ENCODE measurements at regions not wholly inside any gene's neighbourhood (a gene's known extent, or its start where the extent isn't known, plus 50 kb on each side); places are given as distances from the start of the nearest gene placed in this dataset.

- no peak overlapping the region for H3K9ac ChIP-seq (replicated peaks in 1 of 4; ENCODE audit: extremely low read depth in 1 of 4, low read depth in 3 of 4, low read length in 3 of 4)
- no peaks in the 10 kb centered on the region for H4K20me1 ChIP-seq (replicated peaks in 1 of 2; ENCODE audit: control insufficient read depth in 1 of 2, insufficient read depth in 2 of 2, low read length in 2 of 2)
- no peak overlapping the region for H3K4me3 ChIP-seq (ENCODE audit: extremely low read depth in 1 of 4, insufficient read depth in 2 of 4, low read depth in 3 of 4, low read length in 4 of 4)
- H3K56ac ChIP-seq (replicated peaks; ENCODE audit: insufficient read length, low read depth, low read length), result no peak overlapping the region
- H3K9me3 ChIP-seq (ENCODE audit: insufficient read depth in 2 of 2, low read depth in 1 of 2, low read length in 1 of 2), result no peaks in the 10 kb centered on the region
- H2AK5ac ChIP-seq (ENCODE audit: low read depth, low read length), result no peak overlapping the region
- H3K14ac ChIP-seq (ENCODE audit: insufficient read length), result no peak overlapping the region
- no peaks in the 10 kb centered on the region for H3K79me1 ChIP-seq (ENCODE audit: low read depth, low read length)
- DNase-seq (ENCODE audit: low read depth in 1 of 2, low spot score in 2 of 2) (no peak), FAIRE-seq (no peak)
- H3K4me1 ChIP-seq (replicated peaks in 1 of 4; ENCODE audit: control insufficient read depth in 3 of 4, insufficient read depth in 4 of 4, low read length in 3 of 4), result no peaks in the 10 kb centered on the region
- H4K91ac ChIP-seq (replicated peaks; ENCODE audit: insufficient read length, low read length), result no peak overlapping the region
- ChIA-PET CTCF (ENCODE audit: partially characterized antibody) (no interaction called here), POLR2A (ENCODE audit: partially characterized antibody) (no interaction called here)
- no peak overlapping the region for H2BK5ac ChIP-seq (ENCODE audit: low read depth, low read length)
- H3K4me2 ChIP-seq (ENCODE audit: insufficient read depth in 1 of 2, low read depth in 2 of 2, low read length in 2 of 2), result no peak overlapping the region
- no peak overlapping the region for H4K8ac ChIP-seq (ENCODE audit: extremely low read depth, insufficient read depth, low read length)
- no peaks in the 10 kb centered on the region for H3K79me2 ChIP-seq (ENCODE audit: control insufficient read depth in 1 of 2, insufficient read depth in 2 of 2, low read length in 2 of 2)
- H2BK12ac ChIP-seq (ENCODE audit: low read depth, low read length), result no peak overlapping the region
- H2AFZ ChIP-seq (ENCODE audit: low read length), result no peak overlapping the region
- no peak overlapping the region for H3K18ac ChIP-seq (ENCODE audit: extremely low read depth, low read length)
- H2BK20ac ChIP-seq (ENCODE audit: low read length), result no peak overlapping the region
- H3K4ac ChIP-seq (replicated peaks; ENCODE audit: insufficient read length, low read depth, low read length), result no peak overlapping the region
- no peak overlapping the region for H3K27ac ChIP-seq (ENCODE audit: low read depth, low read length)
- H3K36me3 ChIP-seq (ENCODE audit: control insufficient read depth in 2 of 4, insufficient read depth in 4 of 4, low read length in 3 of 4), result no peaks in the 10 kb centered on the region
- H3K23me2 ChIP-seq (ENCODE audit: low read depth, low read length), result no peaks in the 10 kb centered on the region; the same call in 1 of the 2 replicates
- TF ChIP-seq KDM4A (IDR thresholded peaks at IDR 0.05; ENCODE audit: low read depth, low read length, severe bottlenecking) (no peak), SIRT6 (IDR thresholded peaks at IDR 0.05; ENCODE audit: low read length) (no peak), POU5F1 (IDR thresholded peaks at IDR 0.05; ENCODE audit: low read depth, low read length) (no peak), RNF2 (IDR thresholded peaks at IDR 0.05; ENCODE audit: borderline replicate concordance, low read depth, low read length, missing control alignments, poor library complexity, severe bottlenecking) (no peak), HDAC2 (IDR thresholded peaks at IDR 0.05; ENCODE audit: borderline replicate concordance in 1 of 2, low read depth in 2 of 2, low read length in 2 of 2) (no peak), ZNF274 (IDR thresholded peaks at IDR 0.05; ENCODE audit: borderline replicate concordance, extremely low read depth, low read length) (no peak), CEBPB (IDR thresholded peaks at IDR 0.05; ENCODE audit: low read depth, low read length) (no peak), ASH2L (IDR thresholded peaks at IDR 0.05; ENCODE audit: low read length) (no peak), KDM5A (IDR thresholded peaks at IDR 0.05; ENCODE audit: low read length) (no peak)
- H2BK15ac ChIP-seq (ENCODE audit: low read length), result no peak overlapping the region
- no peak overlapping the region for H4K5ac ChIP-seq (ENCODE audit: insufficient read length, low read depth, low read length)
- no peak overlapping the region for H3K23ac ChIP-seq (ENCODE audit: insufficient read length)
- no peak overlapping the region for H2BK120ac ChIP-seq (replicated peaks; ENCODE audit: low read depth, low read length)
- H3K27me3 ChIP-seq (replicated peaks in 1 of 4; ENCODE audit: control insufficient read depth in 3 of 4, extremely low read depth in 1 of 4, insufficient read depth in 3 of 4, low read length in 3 of 4), result no peaks in the 10 kb centered on the region
Measured at GRCh38 chr1:81563632-81564031, 237.1 kb upstream of the ADGRL2 start.

All from H1 (cell line).